Activated CD4-positive, CD25-positive, alpha-beta regulatory T cell treated with anti-CD3 and anti-CD28 coated beads, Interleukin-2, amount 50 U/mL, for 24 hours (primary cell): ENCODE measurements at regions not wholly inside any gene's neighbourhood (a gene's known extent, or its start where the extent isn't known, plus 50 kb on each side); places are given as distances from the start of the nearest gene placed in this dataset.

Source experiments
- ATAC-seq, 2 donors: fragments of 150-1000 bp; cut with Tn5 transposase; one replicate each; pipeline ENCODE4 v1.10.0; 2021; ENCODE audit warnings: mild to moderate bottlenecking in 1 of 2, moderate library complexity in 1 of 2

- ATAC-seq = no peak
Observed at GRCh38 chr5:149441986-149442385, 62.9 kb upstream of the IL17B start.

DNA sequence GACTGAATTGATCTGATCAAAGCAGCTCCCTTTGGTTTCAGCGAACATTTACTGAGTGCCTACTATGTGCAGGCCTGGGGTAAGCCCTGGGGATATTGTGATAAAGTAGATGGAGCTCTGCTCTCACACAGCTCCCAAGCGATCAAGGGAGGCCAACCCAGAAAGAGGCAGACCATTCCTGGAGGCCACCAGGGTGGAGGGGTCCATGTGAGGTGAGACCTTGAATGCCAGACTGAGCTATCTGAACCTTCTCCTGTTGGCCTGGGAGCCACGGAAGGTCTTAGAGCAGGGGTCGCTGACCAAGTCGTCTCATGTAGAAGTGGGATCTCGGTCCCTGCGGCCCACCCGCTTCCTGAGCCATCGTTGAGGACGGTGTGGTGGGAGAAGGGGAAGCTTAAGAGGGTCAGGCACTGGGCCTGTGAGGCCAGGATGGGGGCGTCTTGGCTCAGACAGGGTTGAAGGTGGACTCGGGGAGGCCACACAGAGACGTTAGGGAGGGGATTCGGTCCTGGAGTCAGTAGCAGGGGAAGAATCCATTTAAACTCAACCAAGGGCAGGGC lies 62.2 kb upstream of the IL17B start:
- ATAC-seq = no peak

DNA sequence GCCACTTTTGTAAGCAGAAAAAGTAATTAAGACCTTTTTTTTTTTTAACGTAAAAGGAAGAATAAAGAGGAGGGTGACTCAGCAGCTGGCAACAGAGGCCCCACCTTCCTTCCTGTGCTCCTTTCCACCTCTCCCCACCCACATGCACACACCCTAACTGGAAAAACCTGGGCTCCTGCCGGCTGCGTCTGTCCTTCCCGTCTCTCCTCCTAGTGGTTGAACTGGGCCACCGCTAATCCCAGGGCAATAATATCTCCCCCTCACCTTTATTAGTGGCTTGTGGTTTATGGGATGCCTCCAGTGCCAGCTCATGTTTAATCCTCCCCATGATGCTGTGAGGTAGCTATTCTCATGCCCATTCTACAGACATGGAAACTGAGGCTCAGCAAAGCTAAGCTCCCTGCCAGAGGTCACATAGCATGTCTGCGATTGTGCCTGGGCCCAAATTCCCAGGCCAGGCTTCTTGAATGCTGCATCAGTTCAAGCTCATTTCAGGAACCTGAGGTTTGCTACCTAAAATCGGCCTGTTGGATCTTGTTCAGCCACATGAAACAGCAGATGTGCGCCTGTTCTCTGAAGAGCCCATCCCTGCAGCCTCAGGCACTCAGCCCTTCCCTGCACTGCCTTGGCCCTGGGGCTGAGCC lies 60.9 kb upstream of the IL17B start:
- ATAC-seq = no peak

- ATAC-seq = no peak
Observed at GRCh38 chr5:149438711-149439132, 59.6 kb upstream of the IL17B start.

GRCh38 chr5:149438281-149438680 lies 59.2 kb upstream of the IL17B start:
- no peak for ATAC-seq

DNA sequence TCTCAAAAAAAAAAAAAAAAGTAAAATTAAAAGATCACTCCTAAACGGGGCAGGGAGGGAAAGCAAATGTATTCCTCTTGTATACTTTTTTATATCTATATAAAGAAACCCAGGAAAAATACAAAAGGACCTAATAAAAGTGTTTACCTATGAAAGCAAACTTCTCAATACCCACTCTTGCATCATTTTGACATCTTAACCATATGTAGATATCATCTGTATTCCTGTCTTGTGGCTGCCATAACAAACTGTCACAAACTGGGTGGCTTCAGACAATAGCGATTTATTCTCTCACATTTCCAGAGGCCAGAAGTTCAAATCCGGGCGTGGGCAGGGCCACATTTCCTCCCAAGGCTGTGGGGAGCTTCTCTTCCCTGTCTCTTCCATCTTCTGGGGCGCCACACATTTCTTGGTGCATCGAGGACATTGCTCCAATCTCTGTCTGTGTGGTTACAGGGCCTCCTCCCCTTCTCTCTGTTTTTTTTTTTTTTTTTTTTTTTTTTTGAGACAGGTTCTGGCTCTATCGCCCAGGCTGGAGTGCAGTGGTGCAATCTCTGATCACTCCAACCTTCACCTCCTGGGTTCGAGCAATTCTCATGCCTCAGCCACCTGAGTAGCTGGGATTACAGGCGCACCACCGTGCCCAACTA lies 58.4 kb upstream of the IL17B start:
- no peak for ATAC-seq

DNA sequence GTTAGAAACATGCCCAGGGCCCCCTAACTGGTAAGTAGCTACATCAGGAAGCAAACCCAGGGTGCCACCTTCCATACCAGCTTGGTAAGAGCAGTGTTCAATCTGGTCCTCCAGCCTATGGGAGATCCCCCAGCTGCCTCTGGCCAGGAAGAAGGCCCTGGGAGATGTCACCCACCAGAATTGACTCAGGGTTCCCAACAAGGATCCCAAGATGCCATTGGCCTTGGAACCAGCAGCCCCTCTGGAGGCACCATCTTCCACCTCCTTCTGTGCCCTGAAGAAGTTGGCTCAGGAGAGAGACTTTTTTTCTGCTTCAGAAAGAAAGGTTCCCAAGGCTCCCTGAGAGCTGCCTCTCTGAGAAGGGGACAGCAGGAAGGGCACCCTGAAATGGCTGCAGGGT lies 56.6 kb upstream of the IL17B start:
- no peak for ATAC-seq

- ATAC-seq = no peak
Observed at GRCh38 chr5:149435015-149435376, 55.9 kb upstream of the IL17B start.

- peak; percentile 21 to 62 for ATAC-seq
Observed at GRCh38 chr5:149434162-149435014, 55.3 kb upstream of the IL17B start.

GRCh38 chr5:149433524-149434131 lies 54.5 kb upstream of the IL17B start:
- no peak for ATAC-seq

DNA sequence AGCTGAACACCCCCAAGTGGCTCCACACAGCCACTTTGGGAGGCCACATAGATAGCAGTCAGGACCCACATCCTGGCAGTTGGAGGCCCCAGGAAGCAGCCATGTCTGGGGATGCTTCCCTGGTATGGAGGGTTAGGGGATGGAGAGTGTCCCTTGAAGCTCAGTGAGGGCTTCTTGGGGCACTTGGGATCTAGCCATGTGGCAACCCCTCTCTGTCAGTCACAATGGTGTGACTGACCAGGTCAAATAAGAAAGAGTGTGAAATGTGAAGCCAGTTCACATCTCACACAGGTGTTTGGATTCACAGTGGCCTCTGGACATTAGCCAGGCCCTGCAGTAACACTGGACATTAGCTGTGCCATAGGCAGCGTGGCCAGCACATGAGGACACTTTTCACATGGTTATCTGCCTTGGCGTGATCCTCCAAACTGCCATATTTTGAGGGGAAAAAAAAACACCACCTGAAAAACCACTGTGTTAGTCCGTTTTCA lies 53.9 kb upstream of the IL17B start:
- no peak for ATAC-seq

GRCh38 chr5:149432376-149432775 lies 53.3 kb upstream of the IL17B start:
- no peak for ATAC-seq

GRCh38 chr5:149429839-149430721 lies 51.0 kb upstream of the IL17B start:
- ATAC-seq = no peak
